Thymus (tissue), 11 donors: ENCODE measurements at regions not wholly inside any gene's neighbourhood (a gene's known extent, or its start where the extent isn't known, plus 50 kb on each side); places are given as distances from the start of the nearest gene placed in this dataset.

Source experiments
- DNase-seq, 9 donors: peaks; one replicate each; pipeline ENCODE4 v3.0.0-alpha.2; 2013; ENCODE audit warnings: low spot score in 9 of 9, low read depth in 6 of 9, missing footprints in 1 of 9
- H3K27ac ChIP-seq, 2 donors: one replicate each; pipeline ENCODE4 v1.5.1; 2013; ENCODE audit warnings: control low read depth in 1 of 2, low read depth in 1 of 2, low read length in 1 of 2, mild to moderate bottlenecking in 1 of 2, moderate library complexity in 1 of 2
- H3K27me3 ChIP-seq, 2 donors: one replicate each; pipeline ENCODE4 v1.5.1; 2013; ENCODE audit warnings: low read length in 1 of 2; ENCODE audit not compliant: control insufficient read depth in 2 of 2, insufficient read depth in 1 of 2
- H3K36me3 ChIP-seq, 2 donors: one replicate each; pipeline ENCODE4 v1.5.1; 2013; ENCODE audit warnings: low read length in 1 of 2, mild to moderate bottlenecking in 1 of 2, moderate library complexity in 1 of 2; ENCODE audit not compliant: control insufficient read depth in 2 of 2, insufficient read depth in 2 of 2
- H3K4me1 ChIP-seq, 2 donors: one replicate each; pipeline ENCODE4 v1.5.1; 2013; ENCODE audit warnings: low read length in 2 of 2; ENCODE audit not compliant: control insufficient read depth in 2 of 2, insufficient read depth in 2 of 2
- H3K4me3 ChIP-seq, 2 donors: one replicate each; pipeline ENCODE4 v1.5.1; 2013; ENCODE audit warnings: low read length in 2 of 2, control low read depth in 1 of 2, mild to moderate bottlenecking in 1 of 2
- H3K9me3 ChIP-seq, 2 donors: one replicate each; pipeline ENCODE4 v1.5.1; 2013; ENCODE audit warnings: low read length in 1 of 2, mild to moderate bottlenecking in 1 of 2; ENCODE audit not compliant: control insufficient read depth in 2 of 2, insufficient read depth in 1 of 2
- WGBS: extraction: QIAGEN DNeasy Blood & Tissue Kit; methylation state at CpG from one replicate; pipeline ENCODE4 v1.1.7; 2013; 5-methylcytosine and 5-hydroxymethylcytosine counted together
- donor health status: healthy.

DNA sequence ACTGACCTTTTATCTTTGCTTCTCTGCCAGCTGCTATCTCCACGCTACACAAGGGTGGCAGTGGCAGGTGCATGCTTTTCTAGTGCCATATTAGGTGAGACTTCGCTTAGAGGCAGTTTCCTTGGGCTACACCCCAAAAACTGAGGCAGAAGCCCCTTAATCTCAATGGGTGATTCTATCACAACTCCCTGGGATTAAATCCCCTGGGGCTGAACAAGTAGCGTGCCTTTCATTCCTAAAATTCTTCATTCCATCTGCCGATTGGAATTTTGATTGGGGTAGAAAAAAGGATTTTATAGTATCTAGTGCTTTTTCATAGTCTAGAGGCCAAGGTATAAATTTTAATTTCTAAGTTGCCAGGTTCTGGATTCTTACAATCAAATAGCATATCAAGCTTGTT is 1040.5 kb upstream of the ACVR2A start:
- Histone ChIP-seq H3K4me3 (no peak overlapping the region), H3K27ac (no peak overlapping the region), H3K9me3 (peaks cover 0 to 10% of the 10 kb centered on the region in 2 donors), H3K36me3 (no peaks in the 10 kb centered on the region), H3K4me1 (no peaks in the 10 kb centered on the region), H3K27me3 (no peaks in the 10 kb centered on the region)
- 90% methylated on average over 4 of the region's 4 CpGs for WGBS
- no peak for DNase-seq

DNA sequence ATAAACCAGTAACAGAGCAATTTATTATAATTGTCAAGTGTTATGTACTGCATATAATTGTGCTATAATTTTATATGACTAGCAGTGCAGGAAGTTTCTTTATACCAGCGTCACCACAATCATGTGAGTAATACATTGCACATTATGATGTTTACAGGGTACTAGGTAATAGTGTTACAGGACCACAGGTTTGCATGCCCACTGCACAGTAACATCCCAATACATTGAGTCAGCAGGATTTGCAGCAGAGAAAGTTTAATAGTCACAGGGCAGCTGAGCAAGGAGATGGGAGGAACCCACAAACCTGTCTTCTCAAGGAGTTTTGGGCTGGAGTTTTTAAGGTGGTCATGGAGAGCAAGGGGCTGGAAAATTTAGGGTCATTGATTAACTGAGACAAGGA is 1042.9 kb upstream of the ACVR2A start:
- Histone ChIP-seq H3K9me3 (no peaks in the 10 kb centered on the region), H3K4me3 (no peak overlapping the region), H3K36me3 (no peaks in the 10 kb centered on the region), H3K27me3 (no peaks in the 10 kb centered on the region), H3K27ac (no peak overlapping the region), H3K4me1 (no peaks in the 10 kb centered on the region)
- WGBS: 87% methylated on average over 1 of the region's 1 CpG
- no peak for DNase-seq

DNA sequence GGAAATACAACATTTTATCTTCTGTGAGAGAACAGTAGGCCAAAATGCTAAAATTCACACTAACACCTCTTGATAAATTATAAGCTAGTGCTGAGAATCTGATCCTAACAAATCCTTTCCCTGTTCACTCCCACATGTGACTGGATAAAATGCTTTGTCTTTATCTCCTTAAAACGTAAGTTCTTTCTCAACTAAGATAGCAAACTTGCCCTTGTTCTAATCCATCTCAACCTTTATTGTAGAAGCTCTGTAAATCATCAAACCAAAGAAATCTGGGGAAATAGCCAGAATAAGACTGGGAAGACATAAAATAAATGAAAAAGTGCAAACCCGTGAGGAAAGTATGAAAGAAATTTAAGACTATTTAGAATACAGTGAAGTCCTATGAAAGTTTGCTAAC is 1058.4 kb upstream of the ACVR2A start:
- no peak overlapping the region for H3K4me3 ChIP-seq
- no peak overlapping the region for H3K27ac ChIP-seq
- no peaks in the 10 kb centered on the region for H3K4me1 ChIP-seq
- no peaks in the 10 kb centered on the region for H3K27me3 ChIP-seq
- H3K36me3 ChIP-seq: no peaks in the 10 kb centered on the region
- peaks cover 0 to 3% of the 10 kb centered on the region in 2 donors for H3K9me3 ChIP-seq
- 94% methylated on average over 2 of the region's 2 CpGs for WGBS
- no peak for DNase-seq

DNA sequence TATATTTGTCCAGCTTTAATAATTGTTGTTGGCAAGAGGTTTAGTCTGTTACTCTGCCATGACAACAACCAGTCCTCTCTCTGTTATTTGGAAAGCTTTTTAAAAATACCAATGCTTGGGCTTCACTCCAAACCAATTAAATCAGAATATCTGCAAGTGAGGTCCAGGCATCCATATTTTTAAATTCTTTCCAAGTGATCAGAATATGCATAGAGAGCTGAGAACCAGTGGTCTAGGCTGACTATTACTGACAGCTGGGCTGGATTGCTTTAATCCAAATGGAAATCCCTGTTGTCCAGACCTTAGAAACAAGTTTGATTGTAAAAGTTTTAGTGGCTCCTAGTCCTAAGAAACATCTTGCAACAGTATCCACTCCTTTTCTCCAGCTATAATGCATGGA is 1059.7 kb upstream of the ACVR2A start:
- Histone ChIP-seq H3K27ac (no peak overlapping the region), H3K4me3 (no peak overlapping the region), H3K4me1 (no peaks in the 10 kb centered on the region), H3K27me3 (no peaks in the 10 kb centered on the region), H3K9me3 (peaks cover 0 to 3% of the 10 kb centered on the region in 2 donors), H3K36me3 (no peaks in the 10 kb centered on the region)
- no peak for DNase-seq

DNA sequence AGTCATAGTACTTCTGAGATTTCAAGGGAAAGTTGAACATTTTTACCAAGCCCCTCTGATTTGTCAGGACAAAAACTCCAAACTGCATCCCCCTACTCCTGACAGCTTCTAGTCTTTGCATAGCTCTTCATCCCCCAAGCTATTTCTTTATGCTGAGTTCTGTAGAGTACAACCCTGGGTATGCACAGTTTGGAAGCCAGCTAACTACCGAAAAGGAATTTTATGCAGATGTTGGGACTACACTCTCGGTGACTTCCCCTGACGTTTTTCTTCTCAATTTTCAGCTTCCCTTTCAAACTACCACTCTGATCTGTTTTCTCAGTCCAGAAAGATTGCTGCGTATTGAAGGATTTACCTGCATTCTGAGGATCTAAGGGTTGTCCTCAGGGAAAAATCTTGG is 1060.2 kb upstream of the ACVR2A start:
- H3K27me3 ChIP-seq: no peaks in the 10 kb centered on the region
- H3K4me3 ChIP-seq: no peak overlapping the region
- H3K27ac ChIP-seq: no peak overlapping the region
- H3K36me3 ChIP-seq: no peaks in the 10 kb centered on the region
- WGBS: 80% methylated on average over 4 of the region's 4 CpGs
- peaks cover 0 to 3% of the 10 kb centered on the region in 2 donors for H3K9me3 ChIP-seq
- no peak for DNase-seq
- no peaks in the 10 kb centered on the region for H3K4me1 ChIP-seq

DNA sequence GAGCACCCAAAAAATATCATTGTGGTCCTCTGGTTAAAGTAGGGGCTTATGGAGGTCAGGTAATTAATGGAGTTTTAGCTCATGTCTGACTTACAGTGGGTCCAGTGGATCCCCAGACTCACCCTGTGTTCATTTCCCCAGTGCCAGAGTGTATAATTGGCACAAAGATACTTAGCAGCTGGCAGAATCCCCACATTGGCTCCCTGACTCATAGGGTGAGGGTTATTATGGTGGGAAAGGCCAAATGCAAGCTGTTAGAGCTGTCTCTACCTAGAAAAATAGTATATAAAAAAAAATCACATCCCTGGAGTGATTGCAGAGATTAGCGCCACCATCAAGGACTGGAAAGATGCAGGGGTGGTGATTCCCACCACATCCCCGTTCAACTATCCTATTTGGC is 1067.6 kb upstream of the ACVR2A start:
- no peak for DNase-seq
- Histone ChIP-seq H3K4me1 (no peaks in the 10 kb centered on the region), H3K27ac (no peak overlapping the region), H3K36me3 (no peaks in the 10 kb centered on the region), H3K9me3 (no peaks in the 10 kb centered on the region), H3K27me3 (no peaks in the 10 kb centered on the region), H3K4me3 (no peak overlapping the region)
- WGBS: 94% methylated on average over 2 of the region's 2 CpGs

DNA sequence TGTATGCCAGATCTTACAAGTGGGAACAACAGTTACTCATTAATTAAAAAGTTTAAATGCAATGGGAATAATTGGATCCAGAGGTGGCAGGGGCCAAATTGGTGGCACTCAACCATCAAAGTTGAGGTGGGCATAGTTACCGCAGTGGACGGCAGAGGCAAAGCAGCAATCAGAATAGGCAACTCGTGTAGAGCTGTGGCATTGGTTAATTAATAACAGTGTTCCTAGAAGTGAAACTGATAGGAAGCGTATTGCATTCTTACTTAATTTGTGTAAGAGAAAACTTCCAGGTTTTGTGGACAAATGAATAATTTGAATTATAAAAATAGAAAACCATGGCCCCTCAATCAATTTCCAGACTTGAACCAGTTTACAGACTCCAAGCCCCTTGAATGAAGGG is 1068.2 kb upstream of the ACVR2A start:
- no peaks in the 10 kb centered on the region for H3K27me3 ChIP-seq

DNA sequence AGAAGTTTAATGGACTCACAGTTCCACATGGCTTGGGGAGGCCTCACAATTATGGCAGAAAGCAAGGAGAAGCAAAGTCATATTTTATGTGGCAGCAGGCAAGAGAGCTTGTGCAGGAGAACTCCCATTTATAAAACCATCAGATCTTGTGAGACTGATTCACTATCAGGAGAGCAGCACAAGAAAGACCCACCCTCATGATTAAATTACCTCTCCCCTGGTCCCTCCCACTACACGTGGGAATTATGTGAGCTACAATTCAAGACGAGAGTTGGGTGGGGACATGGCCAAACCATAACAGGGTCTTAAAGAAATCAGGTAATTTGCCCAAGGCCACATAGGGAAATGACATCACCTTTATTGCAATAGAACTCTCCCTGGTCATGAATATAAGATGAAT is 1073.3 kb upstream of the ACVR2A start:
- H3K4me1 ChIP-seq: no peaks in the 10 kb centered on the region
- no peak for DNase-seq
- H3K27me3 ChIP-seq: no peaks in the 10 kb centered on the region
- H3K27ac ChIP-seq: no peak overlapping the region
- H3K9me3 ChIP-seq: no peaks in the 10 kb centered on the region
- 73% methylated on average over 2 of the region's 2 CpGs for WGBS
- no peak overlapping the region for H3K4me3 ChIP-seq
- no peaks in the 10 kb centered on the region for H3K36me3 ChIP-seq

More for the DNA sequence above, 1068.2 kb upstream of the ACVR2A start:
- no peaks in the 10 kb centered on the region for H3K4me1 ChIP-seq
- 96% methylated on average over 4 of the region's 4 CpGs for WGBS
- H3K4me3 ChIP-seq: no peak overlapping the region
- no peak for DNase-seq
- H3K36me3 ChIP-seq: no peaks in the 10 kb centered on the region
- H3K27ac ChIP-seq: no peak overlapping the region
- H3K9me3 ChIP-seq: no peaks in the 10 kb centered on the region

DNA sequence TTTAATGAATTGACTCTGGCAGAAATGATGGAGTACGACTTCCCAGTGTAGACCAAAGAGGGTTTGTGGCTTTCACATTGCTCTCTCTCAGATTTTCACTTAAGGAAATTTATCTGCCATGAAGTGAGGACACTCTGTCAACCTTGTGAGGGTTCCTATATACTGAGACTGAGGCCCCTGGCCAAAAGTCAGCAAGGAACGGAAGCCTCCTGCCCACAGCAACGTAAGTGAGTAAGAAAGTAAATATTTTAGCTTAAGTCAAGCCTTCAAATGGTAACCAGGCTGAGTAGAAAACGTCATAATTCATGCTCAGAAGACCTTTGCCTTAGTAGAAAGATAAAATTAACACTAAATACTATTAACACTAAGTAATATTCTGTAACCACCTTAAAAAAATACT is 1080.5 kb upstream of the ACVR2A start:
- Histone ChIP-seq H3K9me3 (no peaks in the 10 kb centered on the region), H3K27ac (no peak overlapping the region), H3K36me3 (no peaks in the 10 kb centered on the region), H3K4me3 (no peak overlapping the region), H3K27me3 (no peaks in the 10 kb centered on the region), H3K4me1 (no peaks in the 10 kb centered on the region)
- WGBS: 76% methylated on average over 4 of the region's 4 CpGs
- no peak for DNase-seq

DNA sequence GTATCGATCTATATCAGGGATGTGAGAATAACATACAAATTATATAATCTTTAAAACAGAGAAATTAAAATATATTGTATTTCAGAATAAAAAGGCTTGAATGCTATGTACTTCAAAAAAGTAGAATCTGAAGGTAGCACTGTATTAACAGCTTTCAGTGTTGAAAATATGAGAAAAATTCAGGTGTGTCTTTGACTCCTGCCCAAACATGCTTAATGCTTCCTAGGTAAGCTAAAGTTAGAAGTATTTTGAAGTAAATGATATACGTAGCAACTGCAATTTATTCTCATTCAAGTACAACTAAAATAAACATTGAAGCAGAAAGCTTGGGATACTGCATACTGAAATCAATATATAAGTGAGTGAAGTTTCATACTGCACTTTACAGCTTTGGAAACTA is 1082.0 kb upstream of the ACVR2A start:
- 94% methylated on average over 2 of the region's 2 CpGs for WGBS
- DNase-seq: no peak
- Histone ChIP-seq H3K36me3 (no peaks in the 10 kb centered on the region), H3K27ac (peak overlapping the region in 1 of 2 donors; percentile 38), H3K4me3 (no peak overlapping the region), H3K9me3 (no peaks in the 10 kb centered on the region), H3K27me3 (no peaks in the 10 kb centered on the region), H3K4me1 (no peaks in the 10 kb centered on the region)
